Endothelial cell of umbilical vein (primary cell): ENCODE measurements at regions not wholly inside any gene's neighbourhood (a gene's known extent, or its start where the extent isn't known, plus 50 kb on each side); places are given as distances from the start of the nearest gene placed in this dataset.

ENCODE experiments used
- BruUV-seq: library from RNA; stranded (reverse); fragments of 400-500 nt; replicated peaks from 2 replicates; lab custom pipeline; 2021; lab: Mats Ljungman, UMichigan
- CTCF ChIA-PET: fragments of 300-600, 350-600 bp; sonication (Branson Sonifier 250); formaldehyde crosslinking; loops from one replicate; lab custom pipeline; 2021; ENCODE audit warnings: antibody characterized with exemption, inconsistent platforms; lab: Charles Lee
- POLR2A ChIA-PET: fragments of 300-600, 350-600 bp; sonication (Branson Sonifier 250); formaldehyde crosslinking; loops from one replicate; lab custom pipeline; 2021; ENCODE audit warnings: antibody characterized with exemption, inconsistent platforms; lab: Charles Lee
- DNase-seq: peaks from one replicate; pipeline ENCODE4 v3.0.0-alpha.2; 2011; ENCODE audit warnings: low read depth, low spot score
- FAIRE-seq: peaks from 2 replicates; lab custom pipeline; 2011; peaks lifted over from hg19 to GRCh38; lab: Jason Lieb, UNC
- H2AFZ ChIP-seq: 2 replicates; pipeline ENCODE4 v1.6.0; 2012; ENCODE audit warnings: low read depth, low read length, control low read depth, inconsistent platforms
- H3K27ac ChIP-seq: 2 replicates; pipeline ENCODE4 v1.5.1; 2011; ENCODE audit warnings: low read depth, mild to moderate bottlenecking, control low read depth, low read length, moderate library complexity; ENCODE audit not compliant: insufficient read depth
- H3K27me3 ChIP-seq, 2 experiments: 2 replicates each; pipeline versions ENCODE4 v1.6.0 to v1.6.1; 2011; ENCODE audit warnings: low read length in 2 of 2, mixed read lengths in 1 of 2; ENCODE audit not compliant: control insufficient read depth in 2 of 2, insufficient read depth in 2 of 2
- H3K36me3 ChIP-seq, 2 experiments: 2 replicates in 1 of 2; 3 replicates in 1 of 2; pipeline ENCODE4 v1.5.1; 2011; ENCODE audit warnings: low read length in 2 of 2, mild to moderate bottlenecking in 1 of 2, moderate library complexity in 1 of 2; ENCODE audit not compliant: control insufficient read depth in 2 of 2, insufficient read depth in 2 of 2; ENCODE audit errors: extremely low read depth in 1 of 2
- H3K4me1 ChIP-seq: 3 replicates; pipeline ENCODE4 v1.5.1; 2011; ENCODE audit warnings: mild to moderate bottlenecking, low read length; ENCODE audit not compliant: control insufficient read depth, insufficient read depth; ENCODE audit errors: extremely low read depth
- H3K4me2 ChIP-seq: 2 replicates; pipeline ENCODE4 v1.6.1; 2011; ENCODE audit warnings: low read length, control low read depth, mixed read lengths; ENCODE audit not compliant: insufficient read depth
- H3K4me3 ChIP-seq, 3 experiments: fragments of 200-600 bp in 1 of 3; sonication (generic), shearing (Covaris generic) in 1 of 3; replicated peaks in 1 of 3; 2 replicates each; pipeline ENCODE4 v1.5.1; 2011 to 2016; ENCODE audit warnings: control low read depth in 3 of 3, low read length in 3 of 3, mild to moderate bottlenecking in 2 of 3, inconsistent platforms in 1 of 3, low read depth in 1 of 3, moderate library complexity in 1 of 3; ENCODE audit not compliant: insufficient read depth in 1 of 3
- H3K79me2 ChIP-seq: 2 replicates; pipeline ENCODE4 v1.6.0; 2012; ENCODE audit warnings: low read length, inconsistent platforms; ENCODE audit not compliant: control insufficient read depth, insufficient read depth
- H3K9ac ChIP-seq: replicated peaks from 2 replicates; pipeline ENCODE3; 2011; ENCODE audit warnings: low read length, control low read depth; ENCODE audit not compliant: insufficient read depth; ENCODE audit errors: extremely low read depth
- H3K9me1 ChIP-seq: replicated peaks from 3 replicates; pipeline ENCODE4 v1.6.0; 2011; ENCODE audit warnings: mild to moderate bottlenecking, low read length; ENCODE audit not compliant: control insufficient read depth, insufficient read depth; ENCODE audit errors: extremely low read depth
- H3K9me3 ChIP-seq: replicated peaks from 2 replicates; pipeline ENCODE4 v1.5.1; 2012; ENCODE audit warnings: low read length, inconsistent platforms; ENCODE audit not compliant: control insufficient read depth, insufficient read depth
- H4K20me1 ChIP-seq: replicated peaks from 2 replicates; pipeline ENCODE3; 2011; ENCODE audit warnings: mild to moderate bottlenecking, low read length; ENCODE audit not compliant: control insufficient read depth, insufficient read depth; ENCODE audit errors: extremely low read depth
- EZH2 ChIP-seq: IDR thresholded peaks from 2 replicates; pipeline ENCODE4 v1.6.1; 2012; ENCODE audit warnings: borderline replicate concordance, low read depth, mild to moderate bottlenecking, moderate library complexity, low read length, inconsistent platforms; ENCODE audit not compliant: severe bottlenecking
- FOS ChIP-seq: IDR thresholded peaks from 2 replicates; pipeline ENCODE4 v1.6.1; 2011; ENCODE audit warnings: mild to moderate bottlenecking, low read length, moderate library complexity, borderline replicate concordance; ENCODE audit not compliant: insufficient read depth
- GATA2 ChIP-seq: IDR thresholded peaks from 2 replicates; pipeline ENCODE4 v1.7.0; 2011; ENCODE audit warnings: low read depth, mild to moderate bottlenecking, moderate library complexity, mixed read lengths, low read length; ENCODE audit not compliant: insufficient read length, insufficient read depth
- JUN ChIP-seq: IDR thresholded peaks from 2 replicates; pipeline ENCODE4 v1.6.1; 2011; ENCODE audit warnings: borderline replicate concordance, low read depth; ENCODE audit not compliant: insufficient read length, insufficient read depth
- MYC ChIP-seq: IDR thresholded peaks from one replicate; pipeline ENCODE4 v1.6.1; 2011; ENCODE audit warnings: mild to moderate bottlenecking, low read depth, low read length
- POLR2A ChIP-seq: IDR thresholded peaks from 2 replicates; pipeline ENCODE4 v1.6.1; 2012; ENCODE audit warnings: low read depth, mild to moderate bottlenecking, control low read depth, low read length
- POLR2AphosphoS5 ChIP-seq: IDR thresholded peaks from 2 replicates; pipeline ENCODE4 v1.6.1; 2012; ENCODE audit warnings: low read depth, mild to moderate bottlenecking, control low read depth, low read length, moderate library complexity; ENCODE audit not compliant: insufficient read depth
- dilution Hi-C: fragments of 300-500 bp; cut with MboI; formaldehyde crosslinking; loops from one replicate; pipeline ENCODE4 v1.15.0; 2019; ENCODE audit warnings: low sequenced_read_pairs; ENCODE audit not compliant: extremely low pct_ligation_motif_present
- intact Hi-C: fragments of 100-400 bp; cut with micrococcal nuclease; formaldehyde crosslinking; loops from one replicate; pipeline ENCODE4 v1.10.0; 2022
- TF ChIP-seq, protein P1 (sequence below), 2 donors: IDR thresholded peaks; 1 replicate in 1 of 2; 2 replicates in 1 of 2; pipeline ENCODE4 v1.5.1; 2011; ENCODE audit warnings: low read length in 2 of 2, mild to moderate bottlenecking in 2 of 2, moderate library complexity in 2 of 2, control low read depth in 1 of 2, inconsistent platforms in 1 of 2, low read depth in 1 of 2; ENCODE audit not compliant: insufficient read depth in 1 of 2; ENCODE audit errors: extremely low read depth in 1 of 2
- TF ChIP-seq, protein P2 (sequence below): IDR thresholded peaks from 2 replicates; pipeline ENCODE4 v1.6.1; 2011; ENCODE audit not compliant: insufficient read depth, insufficient read length

- Histone ChIP-seq H3K4me2 (no peak overlapping the region), H3K9me3 (peaks cover 2% of the 10 kb centered on the region), H3K4me1 (no peaks in the 10 kb centered on the region), H3K9ac (no peak overlapping the region), H2AFZ (no peak overlapping the region), H3K36me3 (no peaks in the 10 kb centered on the region), H3K9me1 (no peaks in the 10 kb centered on the region), H4K20me1 (no peaks in the 10 kb centered on the region), H3K79me2 (no peaks in the 10 kb centered on the region), H3K27me3 (no peaks in the 10 kb centered on the region), H3K27ac (no peak overlapping the region), H3K4me3 (no peak overlapping the region)
- dilution Hi-C loops (no loop called here), intact Hi-C loops (no loop called here)
- BruUV-seq: no TSS peak
- no peak for TF ChIP-seq FOS
- no peak for TF ChIP-seq POLR2A
- TF ChIP-seq POLR2AphosphoS5: no peak
- TF ChIP-seq, protein P1, sequence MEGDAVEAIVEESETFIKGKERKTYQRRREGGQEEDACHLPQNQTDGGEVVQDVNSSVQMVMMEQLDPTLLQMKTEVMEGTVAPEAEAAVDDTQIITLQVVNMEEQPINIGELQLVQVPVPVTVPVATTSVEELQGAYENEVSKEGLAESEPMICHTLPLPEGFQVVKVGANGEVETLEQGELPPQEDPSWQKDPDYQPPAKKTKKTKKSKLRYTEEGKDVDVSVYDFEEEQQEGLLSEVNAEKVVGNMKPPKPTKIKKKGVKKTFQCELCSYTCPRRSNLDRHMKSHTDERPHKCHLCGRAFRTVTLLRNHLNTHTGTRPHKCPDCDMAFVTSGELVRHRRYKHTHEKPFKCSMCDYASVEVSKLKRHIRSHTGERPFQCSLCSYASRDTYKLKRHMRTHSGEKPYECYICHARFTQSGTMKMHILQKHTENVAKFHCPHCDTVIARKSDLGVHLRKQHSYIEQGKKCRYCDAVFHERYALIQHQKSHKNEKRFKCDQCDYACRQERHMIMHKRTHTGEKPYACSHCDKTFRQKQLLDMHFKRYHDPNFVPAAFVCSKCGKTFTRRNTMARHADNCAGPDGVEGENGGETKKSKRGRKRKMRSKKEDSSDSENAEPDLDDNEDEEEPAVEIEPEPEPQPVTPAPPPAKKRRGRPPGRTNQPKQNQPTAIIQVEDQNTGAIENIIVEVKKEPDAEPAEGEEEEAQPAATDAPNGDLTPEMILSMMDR (IDR thresholded peaks at IDR 0.05; ENCODE audit: extremely low read depth in 1 of 2, insufficient read depth in 1 of 2, low read depth in 1 of 2, low read length in 2 of 2): no peak
- TF ChIP-seq EZH2: no peak
- no peak for TF ChIP-seq GATA2
- TF ChIP-seq MYC: no peak
- no peak for TF ChIP-seq JUN
- TF ChIP-seq, protein P2, sequence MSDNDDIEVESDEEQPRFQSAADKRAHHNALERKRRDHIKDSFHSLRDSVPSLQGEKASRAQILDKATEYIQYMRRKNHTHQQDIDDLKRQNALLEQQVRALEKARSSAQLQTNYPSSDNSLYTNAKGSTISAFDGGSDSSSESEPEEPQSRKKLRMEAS: no peak
- FAIRE-seq (no peak), DNase-seq (no peak)
- CTCF ChIA-PET: no interaction called here
- POLR2A ChIA-PET: no interaction called here
Observed at GRCh38 chr10:107546986-107547385, 382.5 kb upstream of the SORCS1 start.
